ENCODE measurements at regions not wholly inside any gene's neighbourhood (a gene's known extent, or its start where the extent isn't known, plus 50 kb on each side); places are given as distances from the start of the nearest gene placed in this dataset.

- Histone ChIP-seq H3K27me3 (no peaks in the 10 kb centered on the region), H3K27ac (no peak overlapping the region), H3K36me3 (no peaks in the 10 kb centered on the region), H3K4me3 (no peak overlapping the region), H3K9me3 (no peaks in the 10 kb centered on the region), H3K4me1 (no peaks in the 10 kb centered on the region)
- TF ChIP-seq POLR2AphosphoS5 (IDR thresholded peaks at IDR 0.05), result no peak
- TF ChIP-seq CTCF (IDR thresholded peaks at IDR 0.05), result no peak
- TF ChIP-seq POLR2A (IDR thresholded peaks at IDR 0.05), result no peak
- no peak for TF ChIP-seq EP300 (IDR thresholded peaks at IDR 0.05)
- WGBS, result 61% methylated on average over 3 of the region's 3 CpGs
- DNase-seq (ENCODE audit: low spot score in 2 of 2), result no peak
Measured at GRCh38 chr13:54750521-54750920, 1721.9 kb downstream of the OLFM4 start.

GRCh38 chr13:54758795-54759194 is 1730.2 kb downstream of the OLFM4 start:
- no peak for DNase-seq (ENCODE audit: low spot score in 2 of 2)
- Histone ChIP-seq H3K36me3 (no peaks in the 10 kb centered on the region), H3K4me1 (no peaks in the 10 kb centered on the region), H3K9me3 (no peaks in the 10 kb centered on the region), H3K27me3 (no peaks in the 10 kb centered on the region), H3K27ac (no peak overlapping the region), H3K4me3 (no peak overlapping the region)
- TF ChIP-seq POLR2A (IDR thresholded peaks at IDR 0.05), result no peak

- no peak for DNase-seq (ENCODE audit: low spot score in 2 of 2)
- no peaks in the 10 kb centered on the region for H3K36me3 ChIP-seq
- H3K27me3 ChIP-seq, result no peaks in the 10 kb centered on the region
- 78% methylated on average over 2 of the region's 2 CpGs for WGBS
- no peaks in the 10 kb centered on the region for H3K9me3 ChIP-seq
- no peak overlapping the region for H3K27ac ChIP-seq
- no peak overlapping the region for H3K4me3 ChIP-seq
- H3K4me1 ChIP-seq, result no peaks in the 10 kb centered on the region
- TF ChIP-seq EP300 (IDR thresholded peaks at IDR 0.05) (no peak), CTCF (IDR thresholded peaks at IDR 0.05) (no peak), POLR2AphosphoS5 (IDR thresholded peaks at IDR 0.05) (no peak), POLR2A (IDR thresholded peaks at IDR 0.05) (no peak)
Measured at GRCh38 chr13:54768214-54768613, 1739.6 kb downstream of the OLFM4 start.

- Histone ChIP-seq H3K27ac (no peak overlapping the region), H3K4me1 (no peaks in the 10 kb centered on the region), H3K36me3 (no peaks in the 10 kb centered on the region), H3K4me3 (no peak overlapping the region), H3K27me3 (no peaks in the 10 kb centered on the region), H3K9me3 (peaks cover 3% of the 10 kb centered on the region)
- TF ChIP-seq POLR2A (IDR thresholded peaks at IDR 0.05) (no peak), CTCF (IDR thresholded peaks at IDR 0.05) (no peak), POLR2AphosphoS5 (IDR thresholded peaks at IDR 0.05) (no peak), EP300 (IDR thresholded peaks at IDR 0.05) (no peak)
- no peak for DNase-seq (ENCODE audit: low spot score in 2 of 2)
- 88% methylated on average over 8 of the region's 13 CpGs for WGBS
Measured at GRCh38 chr13:54775501-54776191, 1747.0 kb downstream of the OLFM4 start.

GRCh38 chr13:54787754-54788153 is 1759.1 kb downstream of the OLFM4 start:
- Histone ChIP-seq H3K4me1 (no peaks in the 10 kb centered on the region), H3K9me3 (peaks cover 6% of the 10 kb centered on the region), H3K36me3 (no peaks in the 10 kb centered on the region), H3K27ac (no peak overlapping the region), H3K4me3 (no peak overlapping the region), H3K27me3 (no peaks in the 10 kb centered on the region)
- 94% methylated on average over 11 of the region's 12 CpGs for WGBS
- DNase-seq (ENCODE audit: low spot score in 2 of 2), result no peak
- TF ChIP-seq POLR2A (IDR thresholded peaks at IDR 0.05) (no peak), EP300 (IDR thresholded peaks at IDR 0.05) (no peak), CTCF (IDR thresholded peaks at IDR 0.05) (no peak), POLR2AphosphoS5 (IDR thresholded peaks at IDR 0.05) (no peak)

All from suprapubic skin (tissue), 4 donors.